ENCODE measurements at regions not wholly inside any gene's neighbourhood (a gene's known extent, or its start where the extent isn't known, plus 50 kb on each side); places are given as distances from the start of the nearest gene placed in this dataset.
"Not testable (repeated sequence)": the region's sequence is repeated elsewhere in the genome, so short reads cannot be mapped to it uniquely, and the experiment has no call there.

DNA sequence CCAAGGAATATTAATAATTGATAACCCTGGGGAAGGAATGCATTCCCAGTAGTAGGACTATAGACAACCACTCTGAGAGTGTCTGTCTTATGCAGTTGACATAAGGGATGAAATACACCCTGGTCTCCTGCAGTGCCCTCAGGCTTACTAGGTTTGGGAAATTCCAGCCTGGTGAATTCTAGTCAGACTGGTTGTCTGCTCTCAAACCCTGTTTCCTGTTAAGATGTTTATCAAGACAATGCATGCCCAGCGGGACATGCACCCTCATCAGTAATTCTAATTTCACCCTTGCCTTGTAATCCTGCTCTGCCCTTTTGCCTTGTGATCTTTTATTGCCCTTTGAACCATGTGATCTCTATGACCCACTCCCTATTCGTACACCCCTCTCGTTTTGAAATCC lies 886.0 kb upstream of the MDGA2 start:
- DNase-seq: not testable (repeated sequence)

DNA sequence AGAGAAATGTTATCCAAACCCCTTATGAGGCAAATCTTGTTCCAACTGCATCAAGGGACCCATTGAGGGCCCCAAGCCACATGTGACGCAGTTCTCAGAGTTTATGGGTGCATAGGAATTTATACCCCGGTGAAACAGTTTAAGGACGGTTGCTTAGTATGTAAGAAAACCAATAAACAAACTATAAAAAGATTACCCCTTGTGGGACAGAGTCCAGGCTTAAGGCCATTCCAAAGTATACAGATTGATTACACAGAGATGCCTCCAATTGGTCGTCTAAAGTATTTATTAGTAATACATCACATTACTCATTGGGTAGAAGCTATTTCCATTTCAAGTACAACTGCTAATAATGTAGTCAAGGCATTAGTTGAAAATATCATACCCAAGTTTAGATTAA lies 885.0 kb upstream of the MDGA2 start:
- DNase-seq: no peak

- no peak for DNase-seq
Measured at GRCh38 chr14:48553443-48553842, 878.0 kb upstream of the MDGA2 start.

DNA sequence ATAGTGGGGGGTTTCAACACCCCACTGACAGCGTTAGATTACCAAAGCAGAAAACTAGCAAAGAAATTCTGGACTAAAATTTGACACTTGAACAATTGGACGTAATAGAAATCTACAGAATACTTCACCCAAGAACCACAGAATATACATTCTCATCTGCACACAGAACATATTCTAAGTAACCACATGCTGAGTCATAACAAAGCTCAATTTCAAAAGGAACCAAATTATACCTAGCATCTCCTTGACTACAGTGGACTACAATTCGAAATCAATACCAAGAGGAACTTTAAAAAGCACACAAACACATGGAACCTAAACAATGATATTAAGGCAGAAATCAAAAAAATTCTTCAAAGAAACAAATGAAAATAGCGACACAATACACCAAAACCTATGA lies 871.6 kb upstream of the MDGA2 start:
- no peak for DNase-seq

DNA sequence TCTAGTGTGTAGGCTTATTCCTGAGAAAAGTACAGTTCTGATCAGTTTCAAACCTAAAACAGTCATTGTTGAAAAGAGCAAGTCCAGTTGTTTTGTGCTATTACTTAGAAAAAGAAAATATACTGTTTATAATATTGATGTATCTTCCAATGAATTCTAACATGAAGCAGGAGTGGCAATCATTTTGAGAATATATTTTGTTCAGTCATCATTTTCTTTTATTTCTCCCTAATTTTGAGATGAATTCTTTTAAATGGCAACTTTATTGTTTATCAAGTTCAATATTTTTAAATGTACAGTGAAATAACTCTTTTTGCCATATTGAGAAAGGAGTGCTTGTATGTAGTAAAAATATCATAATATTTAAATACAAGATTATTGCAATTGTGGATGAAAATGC lies 862.2 kb upstream of the MDGA2 start:
- no peak for DNase-seq

DNA sequence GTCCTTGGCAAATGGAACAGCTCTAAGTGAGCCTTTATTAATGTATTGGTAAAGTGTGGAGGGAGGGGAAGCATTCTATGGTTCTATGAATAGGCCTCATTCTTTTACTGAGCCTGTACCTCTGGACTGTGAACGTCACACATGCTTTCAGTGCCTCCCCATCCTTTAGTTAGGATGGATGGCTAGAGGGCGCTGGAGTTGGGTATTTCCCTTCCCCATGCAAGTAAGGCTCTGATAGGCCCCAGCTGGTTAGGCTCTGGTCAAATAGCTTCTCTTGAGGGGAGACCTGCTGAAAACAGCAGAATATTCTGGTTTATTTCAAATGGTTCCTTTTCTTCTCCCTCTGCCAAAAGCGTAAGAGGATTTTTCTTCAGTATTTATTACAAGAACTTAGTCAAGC lies 860.9 kb upstream of the MDGA2 start:
- no peak for DNase-seq

- no peak for DNase-seq
Measured at GRCh38 chr14:48527832-48528231, 852.4 kb upstream of the MDGA2 start.

DNA sequence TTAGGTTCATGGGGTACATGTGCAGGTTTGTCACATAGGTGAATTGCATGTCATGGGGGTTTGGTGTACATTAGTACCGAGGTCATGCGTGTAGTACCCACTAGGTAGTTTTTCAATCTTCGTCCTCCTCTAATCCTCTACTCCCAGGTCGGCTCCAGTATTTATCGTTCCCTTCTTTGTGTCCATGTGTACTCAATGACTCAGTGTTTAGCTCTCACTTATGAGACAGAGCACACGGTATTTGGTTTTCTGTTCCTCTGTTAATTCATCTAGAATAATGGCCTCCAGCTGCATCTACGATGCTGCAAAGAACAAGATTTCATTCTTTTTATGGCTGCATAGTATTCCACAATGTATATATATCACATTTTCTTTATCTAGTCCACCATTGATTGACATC lies 850.9 kb upstream of the MDGA2 start:
- no peak for DNase-seq

GRCh38 chr14:48504921-48505320 lies 829.5 kb upstream of the MDGA2 start:
- no peak for DNase-seq

DNA sequence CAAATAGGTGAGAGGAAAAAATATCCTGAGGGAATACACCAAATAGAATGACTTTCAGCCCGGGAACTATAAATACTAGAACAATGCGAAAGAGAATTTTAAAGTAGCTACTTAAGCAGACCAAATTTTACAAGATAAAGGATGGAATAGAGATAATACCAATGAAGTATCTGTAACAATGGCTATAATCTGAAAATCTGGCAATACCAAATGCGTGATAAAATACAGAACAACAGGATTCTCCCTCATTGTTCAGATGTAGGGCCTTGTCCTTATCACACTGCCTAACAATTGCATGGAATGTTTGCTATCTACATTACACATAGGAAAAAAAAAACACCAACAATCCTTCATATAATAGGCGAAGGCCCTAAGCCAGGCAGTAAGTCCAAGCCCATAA lies 815.4 kb upstream of the MDGA2 start:
- no peak for DNase-seq

DNA sequence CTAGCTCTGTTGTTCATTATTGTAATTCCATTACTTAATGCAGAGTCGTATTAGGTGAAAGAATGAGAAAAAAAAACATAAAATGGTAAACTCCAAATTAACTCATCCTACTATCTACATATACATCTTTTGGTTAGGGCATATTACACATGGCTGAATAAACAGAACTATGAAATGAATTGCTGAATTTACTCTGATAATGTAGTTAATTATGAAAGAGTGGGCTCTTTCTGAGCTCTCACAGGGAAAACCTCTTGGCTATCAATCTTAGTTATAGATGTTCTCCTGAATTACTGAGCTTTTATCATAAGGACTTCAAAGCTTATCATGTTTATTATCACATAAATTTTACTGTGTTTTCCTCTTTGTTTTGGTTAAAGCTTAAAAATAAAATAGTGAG lies 798.5 kb upstream of the MDGA2 start:
- no peak for DNase-seq

- no peak for DNase-seq
Measured at GRCh38 chr14:48456051-48456450, 780.6 kb upstream of the MDGA2 start.

DNA sequence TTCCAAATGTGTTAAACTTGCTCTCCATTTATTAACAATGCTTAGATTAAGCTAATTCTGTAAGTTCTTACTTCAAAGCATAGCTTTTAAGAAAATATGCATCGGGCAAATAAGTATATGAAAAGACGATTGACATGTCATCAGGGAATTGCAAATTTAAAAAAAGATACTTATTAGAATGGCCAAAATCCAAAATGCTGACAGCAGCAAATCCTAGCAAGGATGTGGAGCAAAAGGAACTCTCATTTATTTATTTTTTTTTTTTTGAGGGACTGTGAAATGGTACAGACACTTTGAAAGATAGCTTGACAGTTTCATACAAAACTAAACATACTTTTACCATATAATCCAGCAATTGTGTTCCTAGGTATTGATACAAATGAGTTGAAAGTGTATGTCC lies 779.5 kb upstream of the MDGA2 start:
- DNase-seq: no peak

- no peak for DNase-seq
Measured at GRCh38 chr14:48452437-48452995, 777.1 kb upstream of the MDGA2 start.

GRCh38 chr14:48435221-48435620 lies 759.8 kb upstream of the MDGA2 start:
- no peak for DNase-seq

GRCh38 chr14:48430805-48431204 lies 755.4 kb upstream of the MDGA2 start:
- DNase-seq: no peak

- no peak for DNase-seq
Measured at GRCh38 chr14:48429512-48429911, 754.1 kb upstream of the MDGA2 start.

DNA sequence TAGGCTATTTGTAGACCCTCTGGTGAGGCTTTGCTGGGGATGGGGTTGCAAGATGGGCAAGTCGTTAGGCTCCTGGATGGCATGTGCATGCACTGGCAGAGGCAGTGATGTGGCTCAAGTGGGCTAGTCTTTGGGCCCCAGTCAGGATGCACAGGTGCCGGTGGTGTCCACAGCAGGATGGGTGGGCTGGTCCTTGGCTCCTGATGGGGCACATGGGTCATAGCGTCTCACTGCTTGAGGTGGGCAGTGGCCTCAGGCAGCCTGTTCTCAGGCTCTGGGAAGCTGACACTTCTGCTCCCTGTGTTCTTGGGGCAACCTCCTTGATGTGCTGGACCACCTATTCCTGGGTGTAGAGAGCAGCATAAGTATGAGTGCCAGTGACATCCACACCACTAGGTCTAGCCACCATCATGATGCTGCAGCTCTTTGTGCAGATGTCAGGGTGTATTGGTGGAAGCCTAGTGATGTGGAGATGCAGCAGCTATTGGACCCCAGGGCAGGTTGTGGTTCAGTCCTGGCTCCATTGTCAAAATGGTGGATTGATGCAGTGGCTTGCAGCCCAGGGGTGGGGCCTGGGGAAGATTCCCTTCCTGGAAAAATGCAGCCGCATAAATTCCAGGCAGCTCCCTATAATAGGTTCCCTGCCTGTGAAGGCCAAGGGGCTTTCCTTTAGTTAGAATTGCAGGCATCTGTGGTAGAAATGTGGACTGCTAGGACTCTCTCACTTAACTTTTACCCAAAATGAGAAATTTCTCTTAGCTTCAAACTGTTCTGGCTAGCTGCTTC lies 742.5 kb upstream of the MDGA2 start:
- no peak for DNase-seq

- DNase-seq: no peak
Measured at GRCh38 chr14:48401321-48401720, 725.9 kb upstream of the MDGA2 start.

- peak; percentile 12 to 68 for DNase-seq
Measured at GRCh38 chr14:48398675-48399282, 723.4 kb upstream of the MDGA2 start.

GRCh38 chr14:48391661-48392060 lies 716.3 kb upstream of the MDGA2 start:
- no peak for DNase-seq

GRCh38 chr14:48390346-48390745 lies 714.9 kb upstream of the MDGA2 start:
- DNase-seq: no peak

GRCh38 chr14:48384821-48385220 lies 709.4 kb upstream of the MDGA2 start:
- no peak for DNase-seq

DNA sequence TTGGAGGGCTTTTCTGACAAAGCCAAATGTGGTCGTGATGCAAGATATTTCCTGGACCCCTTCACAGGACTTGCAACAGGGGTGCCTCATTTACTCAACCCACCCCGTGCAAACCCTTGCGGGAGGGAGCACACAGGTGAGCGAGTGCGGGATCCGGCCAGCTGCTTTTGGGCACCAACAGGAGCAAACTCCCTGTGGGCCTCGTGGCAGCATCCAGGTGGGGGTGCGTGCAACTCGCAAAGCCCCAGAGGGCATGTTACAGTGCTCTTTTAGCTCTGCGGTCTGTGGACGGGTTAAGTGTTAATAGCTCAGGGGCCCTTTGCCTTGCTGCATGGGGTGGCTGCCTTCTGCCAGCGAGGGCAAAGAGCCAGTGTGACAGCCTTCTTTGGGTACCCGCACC lies 707.6 kb upstream of the MDGA2 start:
- DNase-seq: no peak

DNA sequence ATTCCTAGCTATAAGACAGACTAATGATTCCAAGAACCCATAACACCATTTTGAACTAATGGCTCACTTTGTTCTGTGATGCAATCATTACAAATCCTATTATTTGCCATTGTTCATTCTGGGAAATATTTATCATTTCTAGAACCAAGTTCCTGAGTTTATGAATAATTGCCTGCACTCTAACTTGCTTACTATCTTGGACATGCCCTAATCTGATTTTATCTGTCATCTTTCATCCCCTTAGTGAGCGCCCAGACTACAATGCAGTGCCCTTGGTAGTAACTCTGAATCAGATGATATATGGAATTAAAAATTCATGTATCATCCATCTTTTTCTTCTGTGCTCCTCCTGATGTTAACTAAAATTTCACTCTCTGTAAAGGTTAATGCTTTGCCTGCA lies 703.1 kb upstream of the MDGA2 start:
- DNase-seq: no peak

Measured in NCI-H446 (cell line).